H1 (cell line): ENCODE measurements at regions not wholly inside any gene's neighbourhood (a gene's known extent, or its start where the extent isn't known, plus 50 kb on each side); places are given as distances from the start of the nearest gene placed in this dataset.

Experiments used
- BACH1 ChIP-seq: IDR thresholded peaks from 2 replicates; pipeline ENCODE4 v1.6.1; 2012; ENCODE audit warnings: low read length, improper control_type of control experiment
- FOSL1 ChIP-seq: IDR thresholded peaks from 2 replicates; pipeline ENCODE4 v1.6.1; 2011; ENCODE audit warnings: mild to moderate bottlenecking, low read depth, low read length, moderate library complexity; ENCODE audit not compliant: insufficient read depth
- JUND ChIP-seq: IDR thresholded peaks from 2 replicates; pipeline ENCODE4 v1.6.1; 2011; ENCODE audit warnings: mild to moderate bottlenecking, improper control_type of control experiment, low read length
- KDM1A ChIP-seq: fragments of 200-600, 300-600 bp; sonication (generic); IDR thresholded peaks from 2 replicates; pipeline ENCODE4 v1.7.1; 2016; ENCODE audit warnings: mild to moderate bottlenecking, low read length, borderline replicate concordance
- RAD21 ChIP-seq, 2 experiments: IDR thresholded peaks in 1 of 2; conservative IDR thresholded peaks in 1 of 2; 2 replicates each; pipeline ENCODE4 v1.6.1; 2011; ENCODE audit warnings: low read depth in 2 of 2, low read length in 2 of 2, improper control_type of control experiment in 1 of 2, inconsistent platforms in 1 of 2, mild to moderate bottlenecking in 1 of 2, moderate library complexity in 1 of 2
- RBBP5 ChIP-seq: IDR thresholded peaks from 2 replicates; pipeline ENCODE4 v1.7.1; 2012; ENCODE audit warnings: low read depth, mild to moderate bottlenecking, inconsistent platforms, low read length, moderate library complexity, borderline replicate concordance
- RFX5 ChIP-seq: IDR thresholded peaks from 2 replicates; pipeline ENCODE4 v1.6.1; 2011; ENCODE audit warnings: low read depth, low read length, improper control_type of control experiment, borderline replicate concordance
- RXRA ChIP-seq: IDR thresholded peaks from 2 replicates; pipeline ENCODE4 v1.6.1; 2011; ENCODE audit warnings: low read depth, mild to moderate bottlenecking, low read length, moderate library complexity; ENCODE audit not compliant: insufficient read depth
- TAF1 ChIP-seq: IDR thresholded peaks from 2 replicates; pipeline ENCODE4 v1.6.1; 2011; ENCODE audit warnings: mild to moderate bottlenecking, low read depth, low read length
- TAF7 ChIP-seq: optimal IDR thresholded peaks from 2 replicates; pipeline ENCODE3; 2011; ENCODE audit warnings: low read depth, mild to moderate bottlenecking, inconsistent platforms, low read length, moderate library complexity, borderline replicate concordance

GRCh38 chr4:62133101-62133897 lies 933.2 kb downstream of the ADGRL3 start (continued):
- no peak for TF ChIP-seq TAF7
- TF ChIP-seq RAD21 (IDR thresholded peaks at IDR 0.05 in 1 of 2, conservative IDR thresholded peaks at IDR 0.05 in 1 of 2; ENCODE audit: low read depth in 2 of 2, low read length in 2 of 2), result no peak
- no peak for TF ChIP-seq FOSL1
- TF ChIP-seq BACH1, result no peak
- TF ChIP-seq TAF1, result no peak
- no peak for TF ChIP-seq JUND
- TF ChIP-seq KDM1A, result no peak
- TF ChIP-seq RFX5, result no peak
- TF ChIP-seq RXRA, result no peak
- no peak for TF ChIP-seq RBBP5
